Activated naive CD4-positive, alpha-beta T cell treated with anti-CD3 and anti-CD28 coated beads, Interleukin-2, amount 50 U/mL, for 72 hours (primary cell): ENCODE measurements at regions not wholly inside any gene's neighbourhood (a gene's known extent, or its start where the extent isn't known, plus 50 kb on each side); places are given as distances from the start of the nearest gene placed in this dataset.
A peak's percentile ranks its signal among the peaks of the same experiment; 100 is the strongest.

ENCODE experiments used
- ATAC-seq, 2 donors: fragments of 150-1000 bp; cut with Tn5 transposase; 2 replicates each; pipeline ENCODE4 v1.10.0; 2021; ENCODE audit warnings: mild to moderate bottlenecking in 2 of 2, moderate library complexity in 2 of 2
- DNase-seq, 2 donors: peaks; one replicate each; pipeline ENCODE4 v3.0.0; 2021 to 2022; ENCODE audit warnings: low spot score in 2 of 2
- H3K27ac Mint-ChIP-seq, 2 donors: one replicate each; pipeline ENCODE4 v1.8.0; 2022; ENCODE audit warnings: mild to moderate bottlenecking in 2 of 2, mixed read lengths in 2 of 2
- H3K36me3 Mint-ChIP-seq, 2 donors: one replicate each; pipeline ENCODE4 v1.8.0; 2022; ENCODE audit warnings: mixed read lengths in 2 of 2
- H3K9me3 Mint-ChIP-seq, 2 donors: one replicate each; pipeline ENCODE4 v1.8.0; 2022; ENCODE audit warnings: mixed read lengths in 2 of 2

DNA sequence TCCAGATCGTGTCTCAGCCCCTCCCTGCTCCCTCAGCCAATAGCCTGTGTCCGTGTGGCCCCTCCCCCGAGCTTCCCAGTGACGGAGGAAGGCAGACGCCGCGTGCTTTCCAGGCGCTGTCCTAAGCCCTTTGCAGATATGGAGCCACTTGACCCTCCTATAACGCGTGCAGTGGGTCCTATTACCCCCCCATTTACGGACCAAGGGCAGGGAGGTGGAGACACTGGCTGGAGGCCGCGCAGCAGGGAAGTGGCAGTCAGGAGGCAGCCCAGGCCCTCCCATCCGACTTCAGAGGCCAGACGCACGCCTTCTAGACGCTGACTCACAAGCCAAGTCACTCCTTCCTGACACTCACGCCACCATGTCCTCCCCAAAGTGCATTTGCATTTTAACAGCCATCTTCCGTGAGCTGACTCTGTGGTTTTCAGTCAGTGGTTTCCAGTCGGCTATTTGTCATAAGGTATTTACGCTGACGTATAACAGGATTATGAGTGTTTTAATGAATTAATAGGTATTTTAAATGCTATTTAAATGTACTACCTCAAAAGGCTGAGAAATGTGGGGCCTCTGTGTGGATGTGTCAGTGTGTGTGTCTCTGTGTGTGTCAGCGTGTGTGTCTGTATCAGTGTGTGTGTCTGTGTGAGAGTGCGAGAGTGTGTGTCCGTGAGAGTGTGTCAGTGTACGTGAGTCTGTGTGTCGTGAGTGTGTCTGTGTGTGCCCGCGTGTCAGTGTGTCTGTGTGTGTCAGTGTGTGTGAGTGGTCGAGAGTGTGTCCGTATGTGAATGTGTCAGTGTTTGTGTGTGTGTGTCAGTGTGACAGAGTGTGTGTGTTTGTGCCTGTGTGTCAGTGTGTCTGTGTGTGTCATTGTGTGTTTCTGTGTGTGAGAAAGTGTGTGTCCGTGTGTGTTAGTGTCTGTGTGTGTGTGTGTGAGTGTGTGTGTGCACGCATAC is 92.0 kb upstream of the INSIG1 start:
- peak; percentile 82 to 94 for DNase-seq
- Mint-ChIP-seq H3K9me3 (peaks cover 19 to 20% of the 10 kb centered on the region in 2 donors), H3K27ac (peak overlapping the region; percentile 98 to 100), H3K36me3 (peaks cover 8 to 19% of the 10 kb centered on the region in 2 donors)
- ATAC-seq, result peak; percentile 86 to 93

DNA sequence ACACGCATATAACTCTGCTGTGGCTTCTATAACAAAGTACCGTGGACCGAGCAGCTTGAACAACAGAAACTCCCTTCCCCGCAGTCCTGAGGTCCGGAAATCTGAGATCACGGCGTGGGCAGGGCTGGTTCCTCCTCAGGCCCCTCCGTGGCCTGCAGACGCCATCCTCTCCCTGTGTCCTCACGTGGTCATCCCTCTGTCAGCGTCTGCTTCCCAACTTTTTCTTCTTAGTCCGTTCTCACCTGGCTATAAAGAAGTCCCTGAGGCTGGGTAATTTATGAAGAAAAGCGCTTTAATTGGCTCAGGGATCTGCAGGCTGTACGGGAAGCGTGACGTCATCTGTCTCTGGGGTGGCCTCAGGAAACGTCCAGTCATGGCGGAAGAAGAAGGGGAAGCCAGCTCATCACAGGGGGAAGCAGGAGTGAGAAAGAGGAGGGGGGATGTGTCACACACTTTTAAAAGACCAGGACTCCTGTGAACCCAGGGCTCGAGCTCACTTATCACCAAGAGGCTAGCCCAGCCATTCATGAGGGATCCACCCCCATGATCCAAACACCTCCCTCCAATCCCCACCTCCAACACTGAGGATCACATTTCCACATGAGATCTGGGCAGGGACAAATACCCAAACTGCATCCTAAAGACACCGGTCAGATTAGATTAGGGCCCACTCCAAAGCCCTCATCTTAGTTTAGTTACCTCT is 91.2 kb upstream of the INSIG1 start:
- peaks cover 8 to 19% of the 10 kb centered on the region in 2 donors for H3K36me3 Mint-ChIP-seq
- peaks cover 19 to 20% of the 10 kb centered on the region in 2 donors for H3K9me3 Mint-ChIP-seq
- peak; percentile 51 to 78 for DNase-seq
- ATAC-seq, result peak; percentile 30 to 58
- H3K27ac Mint-ChIP-seq, result peak overlapping the region; percentile 98 to 100

DNA sequence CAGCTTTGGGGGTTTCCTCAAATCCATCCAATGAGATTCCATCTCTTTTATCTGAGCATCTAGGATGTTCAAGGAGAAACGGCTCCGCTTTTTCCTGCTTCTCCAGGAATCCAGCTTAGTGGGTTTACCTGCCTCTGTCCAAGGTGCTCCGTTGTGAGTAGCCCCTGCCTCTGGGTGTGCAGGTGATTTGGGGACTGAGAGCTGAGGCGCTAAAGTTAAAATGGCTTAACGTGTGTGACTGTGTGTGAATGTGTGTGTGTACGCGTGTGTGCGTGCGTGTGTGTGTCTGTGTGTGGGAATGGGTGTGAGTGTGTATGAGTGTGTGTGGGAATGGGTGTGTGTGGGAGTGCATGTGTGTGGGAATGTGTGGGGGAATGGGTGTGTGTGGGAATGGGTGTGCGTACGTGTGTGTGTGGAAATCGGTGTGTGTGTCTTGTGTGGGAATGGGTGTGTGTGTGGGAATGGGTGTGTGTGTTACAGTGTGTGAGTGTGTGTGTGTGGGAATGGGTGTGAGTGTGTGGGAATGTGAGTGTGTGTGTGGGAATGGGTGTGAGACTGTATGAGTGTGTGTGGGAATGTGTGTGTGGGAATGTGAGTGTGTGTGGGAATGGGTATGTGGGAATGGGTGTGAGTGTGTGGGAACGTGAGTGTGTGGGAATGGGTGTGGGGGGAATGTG is 90.2 kb upstream of the INSIG1 start:
- H3K9me3 Mint-ChIP-seq, result peaks cover 19 to 20% of the 10 kb centered on the region in 2 donors
- DNase-seq, result no peak
- H3K27ac Mint-ChIP-seq, result peak overlapping the region; percentile 98 to 100
- ATAC-seq, result no peak
- peaks cover 8 to 19% of the 10 kb centered on the region in 2 donors for H3K36me3 Mint-ChIP-seq

DNA sequence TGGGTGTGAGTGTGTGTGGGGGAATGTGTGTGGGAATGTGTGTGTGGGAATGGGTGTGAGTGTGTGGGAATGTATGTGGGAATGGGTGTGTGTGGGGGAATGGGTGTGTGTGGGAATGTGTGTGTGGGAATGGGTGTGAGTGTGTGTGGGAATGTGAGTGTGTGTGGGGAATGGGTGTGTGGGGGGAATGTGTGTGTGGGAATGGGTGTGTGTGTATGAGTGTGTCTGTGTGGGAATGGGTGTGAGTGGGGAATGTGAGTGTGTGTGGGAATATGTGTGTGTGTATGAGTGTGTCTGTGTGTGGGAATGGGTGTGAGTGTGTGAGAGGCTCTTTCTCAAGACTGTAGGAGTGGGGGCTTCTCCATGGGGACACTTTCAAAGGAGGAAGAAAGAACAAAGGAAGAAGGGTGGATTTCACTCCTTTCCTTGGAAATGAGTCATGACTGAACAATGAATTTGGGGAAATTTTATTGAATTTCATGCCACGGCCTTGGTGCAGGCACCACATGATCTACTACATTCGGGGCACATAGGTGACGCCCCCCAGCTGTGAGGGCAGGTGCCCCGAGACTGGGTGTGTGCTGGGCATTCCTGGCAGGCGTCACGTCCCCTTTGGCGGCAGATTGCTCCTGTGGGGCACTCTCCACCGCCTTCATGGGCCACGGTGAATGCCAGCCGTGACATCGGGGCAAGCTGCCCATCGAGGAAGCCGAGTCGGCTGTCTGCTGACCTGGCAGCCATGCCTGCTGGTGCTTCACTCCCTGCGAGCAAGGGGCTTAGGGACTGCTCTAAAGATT is 88.8 kb upstream of the INSIG1 start:
- Mint-ChIP-seq H3K9me3 (peaks cover 19 to 20% of the 10 kb centered on the region in 2 donors), H3K27ac (no peak overlapping the region), H3K36me3 (peaks cover 8 to 19% of the 10 kb centered on the region in 2 donors)
- no peak for DNase-seq
- no peak for ATAC-seq

DNA sequence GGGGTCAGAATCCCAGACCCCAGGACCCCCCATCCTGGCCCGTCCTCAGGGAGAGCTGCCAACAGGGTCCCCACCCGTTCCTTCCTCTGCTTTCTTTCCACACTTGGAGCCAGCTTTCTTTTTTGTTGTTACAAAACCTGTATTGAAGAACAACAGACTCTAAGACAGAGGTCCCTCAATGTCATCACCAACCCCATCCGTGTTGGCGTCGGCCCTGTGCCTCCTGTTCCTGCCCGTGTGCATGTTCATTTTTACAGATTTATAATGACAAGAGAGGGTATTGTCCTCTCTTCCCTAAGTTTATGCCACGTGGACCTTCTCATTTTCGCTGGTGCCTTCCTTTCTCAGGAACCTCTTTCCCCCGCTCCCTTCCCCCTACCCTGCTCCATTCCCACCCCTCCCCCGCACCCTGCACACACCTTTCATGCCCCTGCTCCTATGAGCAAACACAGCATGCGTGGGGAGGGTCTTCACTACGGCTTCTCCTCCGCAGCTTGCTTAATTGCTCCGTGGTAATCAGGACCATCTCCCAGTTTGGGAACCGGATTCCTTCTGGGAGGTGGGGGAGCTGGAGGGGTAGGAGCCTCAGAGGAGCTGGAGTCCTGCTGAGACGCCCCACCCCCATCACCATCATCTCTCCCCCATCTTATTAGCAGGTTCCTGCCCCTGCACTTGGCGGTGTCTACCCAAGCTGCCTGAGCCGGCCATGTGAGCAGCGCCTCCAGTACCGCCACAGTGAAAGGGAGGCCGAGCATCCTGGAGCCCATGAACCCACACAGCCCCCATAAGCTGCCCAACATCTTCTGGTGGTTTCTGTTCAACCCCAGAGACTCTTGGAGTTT is 88.0 kb upstream of the INSIG1 start:
- ATAC-seq (no peak), DNase-seq (no peak)
- Mint-ChIP-seq H3K36me3 (peaks cover 8 to 19% of the 10 kb centered on the region in 2 donors), H3K27ac (no peak overlapping the region), H3K9me3 (peaks cover 19 to 20% of the 10 kb centered on the region in 2 donors)

DNA sequence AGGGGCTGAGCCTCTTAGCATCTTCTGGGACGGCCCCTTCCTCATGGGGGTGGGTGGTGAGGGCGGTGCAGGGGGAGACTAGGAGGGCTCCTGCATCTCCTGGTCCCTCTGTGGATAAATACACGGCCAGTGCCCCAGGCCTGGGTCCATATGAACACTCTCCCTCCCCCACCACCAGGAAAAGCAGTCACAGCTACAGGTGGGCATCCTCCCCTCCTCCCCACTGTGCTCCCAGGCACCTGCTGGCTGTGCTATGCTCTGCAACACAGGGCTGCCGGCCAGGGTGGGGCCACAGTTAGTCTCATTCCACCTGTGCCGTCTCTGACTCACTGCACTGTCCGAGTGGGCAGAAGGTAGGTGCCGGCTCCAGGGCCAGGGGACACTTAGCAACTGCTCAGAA is 87.3 kb upstream of the INSIG1 start:
- no peak for DNase-seq
- ATAC-seq, result no peak
- Mint-ChIP-seq H3K36me3 (peaks cover 8 to 14% of the 10 kb centered on the region in 2 donors), H3K9me3 (peaks cover 15% of the 10 kb centered on the region in 2 donors), H3K27ac (no peak overlapping the region)

DNA sequence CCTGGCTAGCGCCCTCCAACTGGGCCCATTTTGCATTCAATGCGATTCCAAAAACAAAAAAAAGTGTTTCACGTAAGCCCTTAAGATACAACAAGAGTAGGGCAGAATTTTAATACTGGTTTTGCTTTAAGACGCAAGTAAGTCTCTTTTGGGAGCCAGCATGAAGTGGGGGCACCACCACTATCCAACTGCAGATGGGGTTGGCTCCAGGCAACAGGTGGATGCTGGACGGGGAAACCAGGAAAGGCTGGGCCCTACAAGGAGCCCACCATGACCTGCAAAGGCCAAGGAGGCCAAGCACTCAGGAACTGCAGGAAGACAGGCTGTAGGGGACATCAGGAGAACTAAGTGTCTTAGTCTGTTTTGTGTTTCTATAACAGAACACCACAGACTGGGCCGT is 86.5 kb upstream of the INSIG1 start:
- H3K27ac Mint-ChIP-seq, result no peak overlapping the region
- ATAC-seq (no peak), DNase-seq (no peak)
- H3K9me3 Mint-ChIP-seq, result peaks cover 11% of the 10 kb centered on the region in 2 donors
- H3K36me3 Mint-ChIP-seq, result peaks cover 4 to 7% of the 10 kb centered on the region in 2 donors

DNA sequence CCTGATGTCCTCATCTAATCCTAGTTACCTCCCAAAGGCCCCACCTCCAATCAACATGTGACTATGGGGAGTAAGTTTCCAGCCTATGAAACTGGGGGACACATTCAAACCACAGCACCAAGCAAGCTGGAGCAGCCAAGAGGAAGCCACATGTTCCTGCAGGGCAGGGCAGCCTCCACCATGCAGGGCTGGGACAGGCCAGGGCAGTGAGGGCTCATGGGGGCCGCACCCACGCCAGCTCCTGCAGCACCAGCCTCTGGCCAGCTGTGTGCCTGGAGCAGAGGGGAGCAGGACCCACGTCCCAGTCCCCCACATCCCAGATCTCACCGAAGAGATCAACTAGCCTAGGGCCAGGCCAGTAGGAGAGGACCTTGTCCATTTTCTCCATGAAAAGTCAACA is 85.9 kb upstream of the INSIG1 start:
- no peak for DNase-seq
- Mint-ChIP-seq H3K9me3 (peaks cover 11% of the 10 kb centered on the region in 2 donors), H3K27ac (no peak overlapping the region), H3K36me3 (peaks cover 4 to 7% of the 10 kb centered on the region in 2 donors)
- ATAC-seq, result no peak

DNA sequence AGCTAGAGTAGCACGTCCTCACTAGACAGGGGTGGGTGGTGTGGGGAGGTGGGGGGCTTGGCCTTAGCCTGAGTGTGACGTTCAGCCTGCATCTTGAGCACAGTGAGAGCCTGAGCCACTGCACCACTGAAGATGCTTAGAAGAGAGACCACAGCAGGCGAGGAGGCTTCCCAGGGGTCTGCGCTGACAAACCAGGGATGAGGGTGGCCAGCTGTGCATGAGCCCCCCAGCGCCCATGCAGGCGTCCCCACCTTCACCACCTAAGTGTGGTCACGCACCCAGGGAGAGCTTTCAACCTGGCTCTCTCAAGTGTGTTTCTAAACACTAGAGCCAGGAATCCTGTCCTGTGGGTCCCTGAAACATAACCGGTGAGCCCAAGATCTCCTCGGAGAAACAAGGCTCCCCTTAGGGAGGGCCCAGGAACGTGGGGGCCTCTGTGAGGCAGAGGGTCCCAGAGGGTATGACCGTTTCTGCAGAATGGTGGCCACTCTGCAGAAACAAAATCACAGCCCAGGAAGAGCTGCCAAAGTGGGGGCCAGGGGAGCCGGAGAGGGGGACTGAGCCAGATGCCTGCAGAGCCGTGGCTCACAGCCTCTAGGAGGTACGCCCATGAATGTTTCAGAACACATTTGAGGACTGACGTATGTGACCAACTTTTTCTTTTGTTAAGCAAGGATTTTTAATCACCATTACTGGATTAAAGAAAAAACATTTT is 85.2 kb upstream of the INSIG1 start:
- no peak for ATAC-seq
- H3K36me3 Mint-ChIP-seq, result peaks cover under 1 to 2% of the 10 kb centered on the region in 2 donors
- no peak for DNase-seq
- no peak overlapping the region for H3K27ac Mint-ChIP-seq
- peaks cover 7 to 8% of the 10 kb centered on the region in 2 donors for H3K9me3 Mint-ChIP-seq

DNA sequence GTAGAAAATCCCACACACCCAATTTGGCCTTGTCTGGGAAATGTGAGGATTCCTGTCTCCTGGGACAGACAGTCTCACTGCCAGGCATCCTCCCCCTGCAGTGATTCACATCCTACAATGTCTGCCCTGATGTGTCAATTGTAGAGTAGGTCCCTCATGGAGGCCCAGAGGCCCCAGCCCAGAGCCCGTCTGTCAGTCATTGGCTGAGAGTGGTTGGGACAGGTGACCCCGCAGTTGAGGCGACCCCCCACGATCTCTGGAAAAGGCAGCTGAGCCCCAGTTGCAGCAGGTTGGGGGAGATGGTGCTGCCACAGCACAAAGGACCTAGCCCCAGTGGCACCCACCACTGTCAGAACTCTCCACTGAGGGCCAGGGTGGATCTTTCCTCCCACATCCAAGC is 84.3 kb upstream of the INSIG1 start:
- no peaks in the 10 kb centered on the region for H3K36me3 Mint-ChIP-seq
- no peaks in the 10 kb centered on the region for H3K9me3 Mint-ChIP-seq
- ATAC-seq, result no peak
- DNase-seq, result no peak
- no peak overlapping the region for H3K27ac Mint-ChIP-seq

DNA sequence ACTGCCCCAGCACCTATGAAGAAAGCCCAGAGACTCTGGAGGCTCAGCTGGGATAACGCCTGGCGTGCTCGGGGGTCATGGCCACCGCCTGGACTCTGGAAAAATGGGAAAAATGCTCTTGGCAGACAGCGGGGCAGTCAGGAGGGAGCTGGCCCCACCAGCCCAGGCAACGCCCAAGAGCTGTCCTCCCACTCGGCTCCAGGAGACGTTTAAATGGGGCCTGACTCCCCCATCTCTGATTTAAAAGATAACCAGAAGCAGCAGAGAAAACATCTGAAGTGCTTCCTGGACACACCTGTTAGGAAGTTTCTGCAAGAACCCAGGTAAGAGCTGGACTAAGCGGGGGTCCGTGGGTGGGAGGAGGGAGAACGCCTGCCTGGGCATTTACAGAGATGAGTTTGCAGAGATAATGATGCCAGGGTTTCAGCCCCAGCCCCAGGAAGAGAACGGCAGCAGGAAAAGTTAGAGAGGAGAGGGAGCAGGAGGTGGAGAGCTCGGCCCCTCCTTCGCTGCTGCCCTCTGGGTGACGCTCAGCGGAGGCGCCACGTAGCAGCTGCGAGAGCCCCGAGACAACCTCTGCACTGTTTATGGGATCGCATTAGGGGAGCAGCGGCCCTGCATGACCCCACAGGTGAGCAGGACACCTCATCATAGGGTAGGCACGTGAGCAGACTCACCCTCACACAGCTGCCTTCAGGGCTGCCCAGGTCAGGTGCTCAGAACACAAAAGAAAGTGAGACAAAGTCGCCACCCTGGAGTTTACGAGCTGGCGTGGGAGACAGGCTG is 83.5 kb upstream of the INSIG1 start:
- H3K9me3 Mint-ChIP-seq, result no peaks in the 10 kb centered on the region
- DNase-seq (no peak), ATAC-seq (no peak)
- no peaks in the 10 kb centered on the region for H3K36me3 Mint-ChIP-seq
- H3K27ac Mint-ChIP-seq, result no peak overlapping the region

DNA sequence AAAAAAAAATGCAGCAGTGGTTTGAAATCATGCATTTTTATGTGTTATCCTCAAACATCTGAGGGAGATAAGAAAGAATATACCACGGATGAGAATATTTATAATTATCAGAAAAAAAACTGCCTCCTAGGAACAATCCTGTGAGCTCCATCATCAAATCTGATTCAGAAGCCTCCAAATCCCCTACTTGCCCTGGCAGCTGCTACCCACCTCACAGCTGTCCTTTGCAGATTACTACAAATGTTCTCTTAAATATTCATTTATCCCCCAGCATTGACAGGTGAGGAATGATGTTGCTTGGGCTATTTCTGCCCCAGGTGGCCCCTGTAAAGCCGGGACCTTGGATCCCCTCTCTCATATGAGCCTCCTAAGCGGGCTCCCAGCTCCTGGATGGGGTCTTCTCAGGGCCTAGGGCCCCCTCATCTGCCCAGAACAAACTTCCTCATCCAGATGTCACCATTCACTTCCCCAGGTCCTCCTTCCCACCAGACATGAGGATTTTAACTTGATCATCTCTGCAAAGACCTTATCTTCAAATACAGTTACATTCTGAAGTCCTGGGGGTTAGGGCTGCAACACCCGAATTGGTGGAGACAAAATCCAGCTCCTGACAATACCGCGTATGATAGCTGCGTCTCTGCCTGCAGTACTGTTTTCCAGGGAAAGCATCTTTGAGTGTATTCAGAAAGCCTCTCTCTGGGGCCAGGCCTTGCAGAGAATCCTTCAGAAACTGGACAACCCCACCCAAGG is 81.9 kb upstream of the INSIG1 start:
- H3K9me3 Mint-ChIP-seq, result no peaks in the 10 kb centered on the region
- no peaks in the 10 kb centered on the region for H3K36me3 Mint-ChIP-seq
- no peak for ATAC-seq
- no peak for DNase-seq
- H3K27ac Mint-ChIP-seq, result no peak overlapping the region

DNA sequence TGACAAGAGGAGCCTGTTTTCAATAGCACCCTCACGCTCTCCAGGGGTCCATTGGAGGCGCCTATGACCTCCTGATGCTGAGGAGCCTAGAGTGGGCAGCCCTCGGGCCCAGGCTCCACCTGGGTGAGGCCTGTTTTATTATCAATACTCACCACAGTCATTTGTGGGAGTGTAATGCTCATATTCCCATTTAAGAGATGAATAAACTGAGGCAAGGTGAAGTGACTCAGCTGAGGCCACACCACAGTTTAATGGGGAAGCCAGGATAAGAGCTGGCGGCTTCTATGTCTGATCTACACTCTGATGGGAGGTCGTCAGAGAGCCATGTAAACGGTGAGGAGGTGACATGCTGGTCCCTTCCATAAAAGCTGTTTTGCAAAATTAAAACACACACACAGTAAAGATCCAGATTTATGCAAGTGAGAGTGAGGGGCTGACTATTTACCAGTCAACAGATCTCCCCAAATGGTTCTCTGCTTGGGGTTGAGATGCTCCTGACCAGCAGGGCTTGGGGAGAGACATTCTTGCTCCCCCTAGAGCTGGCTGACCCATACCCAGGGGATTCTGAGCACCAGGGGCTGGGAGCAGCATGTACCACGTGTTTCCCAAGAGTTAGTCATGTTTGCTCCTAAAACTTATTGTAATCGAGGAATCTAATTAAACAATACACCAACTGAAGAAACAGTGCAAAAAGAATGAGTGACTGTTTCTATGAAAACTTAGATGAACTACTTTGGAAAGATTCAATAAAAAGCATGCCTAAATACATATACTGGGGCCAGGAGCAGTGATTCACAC is 81.0 kb upstream of the INSIG1 start:
- ATAC-seq, result no peak
- Mint-ChIP-seq H3K27ac (no peak overlapping the region), H3K9me3 (no peaks in the 10 kb centered on the region), H3K36me3 (no peaks in the 10 kb centered on the region)
- no peak for DNase-seq
